Retinal pigment epithelial cell (primary cell): ENCODE measurements at regions not wholly inside any gene's neighbourhood (a gene's known extent, or its start where the extent isn't known, plus 50 kb on each side); places are given as distances from the start of the nearest gene placed in this dataset.

Experiments used
- DNase-seq: peaks from one replicate; pipeline ENCODE4 v3.0.0-alpha.2; 2010; ENCODE audit warnings: low read depth
- H3K4me3 ChIP-seq: 2 replicates; pipeline ENCODE4 v1.5.1; 2011; ENCODE audit warnings: mild to moderate bottlenecking, low read length, control low read depth, moderate library complexity
- TF ChIP-seq, protein P1 (sequence below): conservative IDR thresholded peaks from 2 replicates; pipeline ENCODE4 v1.5.1; 2011; ENCODE audit warnings: low read depth, low read length, control low read depth, inconsistent platforms

DNA sequence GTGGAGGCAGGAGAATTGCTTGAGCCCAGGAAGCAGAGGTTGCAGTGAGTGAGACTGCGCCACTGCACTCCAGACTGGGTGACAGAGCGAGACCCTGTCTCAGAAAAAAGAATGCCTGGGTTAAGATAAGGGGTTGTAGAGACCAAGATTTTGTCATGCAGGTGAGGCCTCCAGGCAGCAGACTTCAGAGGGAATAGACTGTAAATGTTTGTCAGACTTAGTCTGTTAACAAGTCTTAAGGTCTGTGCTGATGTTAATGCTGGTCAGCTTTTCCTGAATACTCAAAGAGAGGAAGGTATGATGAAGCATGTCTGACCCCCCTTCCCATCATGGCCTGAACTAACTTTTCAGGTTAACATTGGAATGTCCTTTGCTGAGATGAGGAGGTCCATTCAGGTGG, 83.0 kb upstream of the FUT8 start:
- H3K4me3 ChIP-seq: no peak overlapping the region
- TF ChIP-seq, protein P1, sequence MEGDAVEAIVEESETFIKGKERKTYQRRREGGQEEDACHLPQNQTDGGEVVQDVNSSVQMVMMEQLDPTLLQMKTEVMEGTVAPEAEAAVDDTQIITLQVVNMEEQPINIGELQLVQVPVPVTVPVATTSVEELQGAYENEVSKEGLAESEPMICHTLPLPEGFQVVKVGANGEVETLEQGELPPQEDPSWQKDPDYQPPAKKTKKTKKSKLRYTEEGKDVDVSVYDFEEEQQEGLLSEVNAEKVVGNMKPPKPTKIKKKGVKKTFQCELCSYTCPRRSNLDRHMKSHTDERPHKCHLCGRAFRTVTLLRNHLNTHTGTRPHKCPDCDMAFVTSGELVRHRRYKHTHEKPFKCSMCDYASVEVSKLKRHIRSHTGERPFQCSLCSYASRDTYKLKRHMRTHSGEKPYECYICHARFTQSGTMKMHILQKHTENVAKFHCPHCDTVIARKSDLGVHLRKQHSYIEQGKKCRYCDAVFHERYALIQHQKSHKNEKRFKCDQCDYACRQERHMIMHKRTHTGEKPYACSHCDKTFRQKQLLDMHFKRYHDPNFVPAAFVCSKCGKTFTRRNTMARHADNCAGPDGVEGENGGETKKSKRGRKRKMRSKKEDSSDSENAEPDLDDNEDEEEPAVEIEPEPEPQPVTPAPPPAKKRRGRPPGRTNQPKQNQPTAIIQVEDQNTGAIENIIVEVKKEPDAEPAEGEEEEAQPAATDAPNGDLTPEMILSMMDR: no peak
- DNase-seq: no peak

DNA sequence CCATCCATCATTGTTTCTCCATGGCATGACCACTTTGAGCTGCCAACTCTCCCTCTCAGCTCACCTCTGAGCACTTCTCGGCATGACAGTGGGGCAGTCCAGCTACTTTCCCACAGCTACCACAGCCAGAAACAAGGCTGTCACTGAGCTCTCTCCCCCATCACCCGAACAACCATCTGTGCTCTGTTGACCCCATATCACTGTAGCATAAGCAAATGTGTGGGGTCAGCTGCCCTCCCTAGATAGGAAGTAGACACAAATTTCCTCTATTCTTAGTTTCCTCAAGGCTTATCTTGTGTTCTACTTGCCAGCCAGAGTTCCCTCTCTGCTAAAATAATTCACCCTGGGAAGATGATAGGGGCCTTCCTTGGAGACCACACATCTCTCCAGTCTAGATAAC, 82.6 kb upstream of the FUT8 start:
- no peak for DNase-seq
- TF ChIP-seq, protein P1: no peak
- H3K4me3 ChIP-seq: no peak overlapping the region

DNA sequence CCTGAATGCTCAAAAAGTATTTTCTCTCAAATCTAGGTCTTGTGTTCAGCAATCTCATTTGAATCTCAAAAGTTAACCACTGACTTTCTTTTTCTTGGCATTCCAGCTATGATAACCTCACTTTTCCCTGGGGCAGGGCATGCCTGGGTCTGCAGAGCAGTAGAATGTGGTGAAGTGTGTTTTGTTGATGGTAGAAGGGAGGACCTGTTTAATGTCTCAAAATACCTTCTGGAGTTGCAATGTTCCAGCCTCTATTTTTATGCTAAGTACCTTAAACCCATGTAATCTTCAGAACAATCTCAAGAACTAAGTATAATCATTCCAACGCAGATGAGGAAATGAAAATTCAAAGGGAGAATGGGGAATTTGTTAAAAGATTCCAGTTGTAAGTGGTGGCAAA, 82.1 kb upstream of the FUT8 start:
- TF ChIP-seq, protein P1: no peak
- DNase-seq: no peak

DNA sequence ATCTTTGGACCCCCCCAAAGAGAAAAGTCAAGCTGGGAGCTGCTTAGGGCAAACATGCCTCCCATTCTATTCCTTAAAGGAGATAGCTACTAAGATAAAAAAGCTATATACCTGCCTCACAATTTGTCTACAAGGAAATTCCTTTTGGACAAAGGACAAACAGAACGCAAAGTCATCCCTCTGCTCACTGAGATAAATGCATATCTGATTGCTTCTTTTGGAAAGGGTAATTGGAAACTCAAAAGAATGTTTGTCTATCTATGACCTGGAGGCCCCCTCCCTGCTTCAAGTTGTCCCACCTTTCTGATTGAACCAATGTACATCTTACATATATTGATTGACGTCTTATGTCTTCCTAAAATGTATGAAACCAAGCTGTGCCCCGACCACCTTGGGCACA, 80.9 kb upstream of the FUT8 start:
- no peak for DNase-seq
- TF ChIP-seq, protein P1: no peak

More for the DNA sequence above, 82.1 kb upstream of the FUT8 start:
- no peak overlapping the region for H3K4me3 ChIP-seq

DNA sequence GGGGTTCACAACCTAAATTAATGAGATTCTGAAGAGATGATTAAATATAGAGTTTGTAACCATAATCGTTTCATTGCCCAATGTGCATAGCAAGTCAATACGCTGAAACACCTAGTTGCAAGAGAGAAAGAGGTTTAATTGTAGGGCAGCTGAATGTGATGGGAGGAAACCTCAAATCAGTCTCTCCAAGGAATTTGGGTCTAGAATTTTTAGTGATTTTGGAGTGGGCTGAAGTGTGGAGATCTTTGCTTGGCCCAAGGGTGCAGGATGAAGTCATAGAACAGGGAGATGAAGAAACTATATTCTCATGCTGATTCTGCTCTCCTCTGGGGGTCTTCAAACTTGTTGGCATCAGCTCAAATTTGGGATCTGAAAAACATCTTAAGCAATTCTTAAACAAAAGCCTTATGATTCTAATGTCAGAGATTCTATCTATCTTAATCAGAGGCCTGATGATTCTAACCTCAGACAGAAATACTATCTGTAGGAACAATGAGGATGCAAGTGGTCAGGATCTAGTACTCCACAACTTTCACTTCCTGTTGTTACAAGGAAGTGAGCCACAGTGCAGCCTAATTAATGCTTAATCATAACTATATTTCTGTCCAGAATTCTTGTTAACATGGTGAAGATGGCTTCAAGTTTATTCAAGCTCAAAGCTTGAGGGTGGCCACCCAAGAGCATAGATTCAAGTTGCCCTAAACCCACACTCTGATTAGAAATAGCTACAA, 80.2 kb upstream of the FUT8 start:
- DNase-seq: no peak
- TF ChIP-seq, protein P1: no peak
- no peak overlapping the region for H3K4me3 ChIP-seq

More for the DNA sequence above, 80.9 kb upstream of the FUT8 start:
- no peak overlapping the region for H3K4me3 ChIP-seq

DNA sequence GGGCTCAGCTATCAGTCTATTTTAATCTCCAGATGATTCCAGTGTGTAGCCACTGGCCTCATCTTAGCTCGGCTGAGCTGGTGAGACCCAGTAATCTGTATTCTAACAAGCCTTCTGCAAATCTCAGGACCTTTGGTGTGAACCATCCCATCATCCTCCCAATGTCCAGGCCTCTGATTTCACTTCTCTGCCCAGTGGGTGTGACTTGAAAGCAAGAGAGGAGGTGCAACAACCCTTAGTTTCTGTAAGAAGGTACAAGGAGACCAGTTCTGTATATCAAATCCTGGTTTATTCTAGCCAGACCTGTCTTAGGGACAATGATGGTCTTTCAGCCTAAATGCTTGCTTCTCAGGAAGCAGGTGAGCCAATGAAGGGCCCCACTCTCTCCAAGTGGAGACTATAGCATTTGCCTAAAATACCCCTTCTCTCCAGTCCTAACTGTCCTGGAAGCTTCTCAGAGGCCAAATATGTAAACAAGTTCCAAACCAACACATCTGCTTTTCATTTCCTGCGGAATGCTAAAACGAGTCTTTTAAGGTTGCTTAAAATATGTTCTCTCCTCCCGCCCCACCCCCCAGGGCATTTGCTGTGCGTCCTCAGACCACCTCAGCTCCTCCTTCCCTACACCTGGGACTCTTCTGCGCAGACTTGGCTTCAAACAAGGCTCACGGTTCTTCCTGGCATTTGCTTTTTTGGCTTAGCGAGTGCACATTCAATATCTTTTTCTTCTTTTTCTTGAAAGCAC, 78.4 kb upstream of the FUT8 start:
- no peak overlapping the region for H3K4me3 ChIP-seq
- TF ChIP-seq, protein P1: no peak
- no peak for DNase-seq
